IMR-90 (cell line): ENCODE measurements at regions not wholly inside any gene's neighbourhood (a gene's known extent, or its start where the extent isn't known, plus 50 kb on each side); places are given as distances from the start of the nearest gene placed in this dataset.

Experiments
- CEBPB ChIP-seq: IDR thresholded peaks from 2 replicates; pipeline ENCODE4 v1.6.1; 2012; ENCODE audit warnings: low read depth, low read length, improper control_type of control experiment
- CHD1 ChIP-seq: IDR thresholded peaks from 2 replicates; pipeline ENCODE4 v1.6.1; 2012; ENCODE audit warnings: low read depth, low read length, improper control_type of control experiment
- CTCF ChIP-seq: conservative IDR thresholded peaks from 2 replicates; pipeline ENCODE4 v1.5.1; 2012; ENCODE audit warnings: mild to moderate bottlenecking, low read depth, low read length, improper control_type of control experiment
- MAFK ChIP-seq: IDR thresholded peaks from 2 replicates; pipeline ENCODE4 v1.6.1; 2012; ENCODE audit warnings: low read depth, low read length, improper control_type of control experiment
- MAZ ChIP-seq: IDR thresholded peaks from 2 replicates; pipeline ENCODE4 v1.6.1; 2012; ENCODE audit warnings: low read depth, mild to moderate bottlenecking, low read length, improper control_type of control experiment, moderate library complexity, borderline replicate concordance
- POLR2A ChIP-seq: IDR thresholded peaks from 2 replicates; pipeline ENCODE4 v1.6.1; 2012; ENCODE audit warnings: mild to moderate bottlenecking, low read depth, low read length
- RAD21 ChIP-seq: IDR thresholded peaks from 2 replicates; pipeline ENCODE4 v1.6.1; 2012; ENCODE audit warnings: low read length, improper control_type of control experiment
- RCOR1 ChIP-seq: IDR thresholded peaks from 2 replicates; pipeline ENCODE4 v1.6.1; 2012; ENCODE audit warnings: mild to moderate bottlenecking, low read length, improper control_type of control experiment; ENCODE audit not compliant: insufficient replicate concordance
- RFX5 ChIP-seq: IDR thresholded peaks from 2 replicates; pipeline ENCODE4 v1.8.0; 2012; ENCODE audit warnings: low read depth, mild to moderate bottlenecking, low read length, moderate library complexity
- USF2 ChIP-seq: fragments of 150-350 bp; IDR thresholded peaks from 2 replicates; pipeline ENCODE4 v1.6.1; 2017; ENCODE audit warnings: mild to moderate bottlenecking, antibody characterized with exemption, low read length, low read depth

GRCh38 chr3:74344865-74345440 is 269.5 kb downstream of the CNTN3 start:
- TF ChIP-seq CEBPB (no peak), RFX5 (no peak), CTCF (no peak), CHD1 (no peak), RAD21 (no peak), POLR2A (no peak), MAFK (peak; percentile 45; the same call in 1 of the 2 replicates), RCOR1 (no peak), MAZ (no peak), USF2 (no peak)
